ENCODE measurements at regions not wholly inside any gene's neighbourhood (a gene's known extent, or its start where the extent isn't known, plus 50 kb on each side); places are given as distances from the start of the nearest gene placed in this dataset.
"Not testable (repeated sequence)": the region's sequence is repeated elsewhere in the genome, so short reads cannot be mapped to it uniquely, and the experiment has no call there.

GRCh38 chr5:99029172-99029571 is 100.4 kb upstream of the CHD1 start:
- Histone ChIP-seq H3K27me3 (ENCODE audit: insufficient read depth) (no peaks in the 10 kb centered on the region), H3F3A (replicated peaks; ENCODE audit: insufficient read depth) (no peaks in the 10 kb centered on the region), H3K9me2 (no peaks in the 10 kb centered on the region), H2AFZ (ENCODE audit: low read depth) (no peak overlapping the region), H3K4me2 (no peak overlapping the region), H4K20me1 (ENCODE audit: insufficient read depth) (no peaks in the 10 kb centered on the region), H3K79me2 (ENCODE audit: insufficient read depth) (no peaks in the 10 kb centered on the region), H3K36me3 (replicated peaks in 1 of 2; ENCODE audit: control insufficient read depth in 1 of 2, insufficient read depth in 2 of 2, low read length in 1 of 2) (no peaks in the 10 kb centered on the region), H3K9me3 (no peaks in the 10 kb centered on the region), H3K27ac (ENCODE audit: low read depth in 2 of 2, low read length in 1 of 2) (no peak overlapping the region), H3K4me1 (ENCODE audit: control insufficient read depth in 1 of 2, insufficient read depth in 2 of 2, low read depth in 1 of 2, low read length in 1 of 2) (0 out of 4 replicates have a peak, but pooled peaks cover 0 to 5% of the 10 kb centered on the region in 2 experiments), H3K9ac (no peak overlapping the region), H3K4me3 (ENCODE audit: low read depth in 2 of 2, low read length in 1 of 2) (no peak overlapping the region)
- CTCF ChIA-PET = no interaction called here
- POLR2A ChIA-PET = no interaction called here
- TF ChIP-seq USF2 (IDR thresholded peaks at IDR 0.05; ENCODE audit: borderline replicate concordance, low read depth, low read length) (no peak), MXI1 (IDR thresholded peaks at IDR 0.05; ENCODE audit: low read depth, low read length) (no peak), YY1 (IDR thresholded peaks at IDR 0.05; ENCODE audit: low read depth) (no peak), RCOR1 (IDR thresholded peaks at IDR 0.05; ENCODE audit: low read length) (no peak), JUND (IDR thresholded peaks at IDR 0.05) (no peak), POLR2AphosphoS5 (IDR thresholded peaks at IDR 0.05; ENCODE audit: low read depth, low read length) (no peak), EP300 (IDR thresholded peaks at IDR 0.05; ENCODE audit: borderline replicate concordance in 1 of 2, low read depth in 1 of 2, low read length in 1 of 2) (no peak), SMC3 (IDR thresholded peaks at IDR 0.05; ENCODE audit: low read depth, low read length) (no peak), RXRA (IDR thresholded peaks at IDR 0.05; ENCODE audit: borderline replicate concordance, low read depth) (no peak), TCF12 (IDR thresholded peaks at IDR 0.05) (no peak)
- 97% methylated on average over 1 of the region's 1 CpG for WGBS (ENCODE audit: low lambda C conversion rate)
- DNase-seq = no peak

GRCh38 chr5:99028170-99028569 is 99.4 kb upstream of the CHD1 start:
- H3K27ac ChIP-seq (ENCODE audit: low read depth in 2 of 2, low read length in 1 of 2); H3K4me1 ChIP-seq (ENCODE audit: control insufficient read depth in 1 of 2, insufficient read depth in 2 of 2, low read depth in 1 of 2, low read length in 1 of 2); H3K9me3 ChIP-seq; H2AFZ ChIP-seq (ENCODE audit: low read depth); H3K79me2 ChIP-seq (ENCODE audit: insufficient read depth); H3F3A ChIP-seq (replicated peaks; ENCODE audit: insufficient read depth); DNase-seq; POLR2A ChIA-PET; H3K27me3 ChIP-seq (ENCODE audit: insufficient read depth); H3K9ac ChIP-seq; H3K4me3 ChIP-seq (ENCODE audit: low read depth in 2 of 2, low read length in 1 of 2); H3K9me2 ChIP-seq; H3K36me3 ChIP-seq (replicated peaks in 1 of 2; ENCODE audit: control insufficient read depth in 1 of 2, insufficient read depth in 2 of 2, low read length in 1 of 2); H3K4me2 ChIP-seq; H4K20me1 ChIP-seq (ENCODE audit: insufficient read depth): not testable (repeated sequence)
- CTCF ChIA-PET = interaction anchor here (1.1 kb wide), 1 partner anchor 11 kb away, joined by 3 read pairs; no protein-coding TSS in a partner anchor
- 97% methylated on average over 6 of the region's 6 CpGs for WGBS (ENCODE audit: low lambda C conversion rate)

- no peaks in the 10 kb centered on the region for H3K36me3 ChIP-seq (replicated peaks in 1 of 2; ENCODE audit: control insufficient read depth in 1 of 2, insufficient read depth in 2 of 2, low read length in 1 of 2)
- 81% methylated on average over 5 of the region's 5 CpGs for whole genome bisulfite sequencing (ENCODE audit: low lambda C conversion rate)
- H3K9me3 ChIP-seq = no peaks in the 10 kb centered on the region
- H3K9ac ChIP-seq = no peak overlapping the region
- ChIA-PET CTCF (no interaction called here), POLR2A (no interaction called here)
- no peak overlapping the region for H3K4me3 ChIP-seq (ENCODE audit: low read depth in 2 of 2, low read length in 1 of 2)
- H3F3A ChIP-seq (replicated peaks; ENCODE audit: insufficient read depth) = peaks cover 6% of the 10 kb centered on the region
- H3K27ac ChIP-seq (ENCODE audit: low read depth in 2 of 2, low read length in 1 of 2) = no peak overlapping the region
- H3K4me2 ChIP-seq = no peak overlapping the region
- no peak overlapping the region for H2AFZ ChIP-seq (ENCODE audit: low read depth)
- no peaks in the 10 kb centered on the region for H3K79me2 ChIP-seq (ENCODE audit: insufficient read depth)
- peaks cover under 1 to 8% of the 10 kb centered on the region in 2 experiments; a peak in 2 of 4 replicates for H3K4me1 ChIP-seq (ENCODE audit: control insufficient read depth in 1 of 2, insufficient read depth in 2 of 2, low read depth in 1 of 2, low read length in 1 of 2)
- H3K27me3 ChIP-seq (ENCODE audit: insufficient read depth) = no peaks in the 10 kb centered on the region
- no peaks in the 10 kb centered on the region for H3K9me2 ChIP-seq
- no peak for DNase-seq
- no peaks in the 10 kb centered on the region for H4K20me1 ChIP-seq (ENCODE audit: insufficient read depth)
- no peak for TF ChIP-seq IRF3 (IDR thresholded peaks at IDR 0.05; ENCODE audit: low read depth, low read length)
- TF ChIP-seq NRF1 (IDR thresholded peaks at IDR 0.05; ENCODE audit: low read depth, low read length) = no peak
- no peak for TF ChIP-seq NFIC (IDR thresholded peaks at IDR 0.05; ENCODE audit: borderline replicate concordance)
- TF ChIP-seq POLR2AphosphoS5 (IDR thresholded peaks at IDR 0.05; ENCODE audit: low read depth, low read length) = no peak
- TF ChIP-seq FOSL2 (IDR thresholded peaks at IDR 0.05; ENCODE audit: borderline replicate concordance, low read depth) = no peak
- TF ChIP-seq MEF2A (IDR thresholded peaks at IDR 0.05; ENCODE audit: borderline replicate concordance, low read depth) = no peak
- TF ChIP-seq PBX3 (IDR thresholded peaks at IDR 0.05) = no peak
- no peak for TF ChIP-seq RFX5 (IDR thresholded peaks at IDR 0.05; ENCODE audit: low read length)
- TF ChIP-seq JUND (IDR thresholded peaks at IDR 0.05) = no peak
- no peak for TF ChIP-seq USF2 (IDR thresholded peaks at IDR 0.05; ENCODE audit: borderline replicate concordance, low read depth, low read length)
- TF ChIP-seq SMC3 (IDR thresholded peaks at IDR 0.05; ENCODE audit: low read depth, low read length) = no peak
- TF ChIP-seq MXI1 (IDR thresholded peaks at IDR 0.05; ENCODE audit: low read depth, low read length) = no peak
- no peak for TF ChIP-seq EP300 (IDR thresholded peaks at IDR 0.05; ENCODE audit: borderline replicate concordance in 1 of 2, low read depth in 1 of 2, low read length in 1 of 2)
- TF ChIP-seq GATA2 (CRISPR knock-in tag; IDR thresholded peaks at IDR 0.05) = no peak
- TF ChIP-seq RCOR1 (IDR thresholded peaks at IDR 0.05; ENCODE audit: low read length) = no peak
Observed at GRCh38 chr5:99025298-99026045, 96.7 kb upstream of the CHD1 start.

Measured in SK-N-SH (cell line).